Activated T-cell treated with anti-CD3 and anti-CD28 coated beads, Interleukin-2, amount 50 U/mL, for 4 hours (primary cell): ENCODE measurements at regions not wholly inside any gene's neighbourhood (a gene's known extent, or its start where the extent isn't known, plus 50 kb on each side); places are given as distances from the start of the nearest gene placed in this dataset.

Source experiments
- ATAC-seq, 2 donors: fragments of 200-7000 bp; cut with Tn5 transposase; one replicate each; pipeline ENCODE4 v1.10.0; 2021
- DNase-seq: peaks from one replicate; pipeline ENCODE4 v3.0.0-alpha.2; 2020
- H3K27me3 Mint-ChIP-seq: one replicate; pipeline ENCODE4 v1.8.0; 2021; ENCODE audit warnings: low read depth, mixed read lengths
- H3K36me3 Mint-ChIP-seq: one replicate; pipeline ENCODE4 v1.8.0; 2022; ENCODE audit warnings: mixed read lengths; ENCODE audit not compliant: insufficient read depth
- H3K4me1 Mint-ChIP-seq: one replicate; pipeline ENCODE4 v1.8.0; 2021; ENCODE audit warnings: low read depth, mixed read lengths
- H3K4me3 Mint-ChIP-seq: one replicate; pipeline ENCODE4 v1.8.0; 2021; ENCODE audit warnings: mild to moderate bottlenecking, moderate library complexity, mixed read lengths
- H3K9me3 Mint-ChIP-seq: one replicate; pipeline ENCODE4 v1.8.0; 2021; ENCODE audit warnings: mixed read lengths

GRCh38 chr4:35189988-35190613, 1054.2 kb downstream of the ARAP2 start:
- Mint-ChIP-seq H3K27me3 (no peaks in the 10 kb centered on the region), H3K4me1 (no peaks in the 10 kb centered on the region), H3K4me3 (no peak overlapping the region), H3K9me3 (peaks cover 3% of the 10 kb centered on the region), H3K36me3 (no peaks in the 10 kb centered on the region)
- ATAC-seq (no peak), DNase-seq (no peak)

- ATAC-seq: no peak
- no peaks in the 10 kb centered on the region for H3K27me3 Mint-ChIP-seq
- H3K36me3 Mint-ChIP-seq: no peaks in the 10 kb centered on the region
- no peaks in the 10 kb centered on the region for H3K4me1 Mint-ChIP-seq
- H3K4me3 Mint-ChIP-seq: no peak overlapping the region
- H3K9me3 Mint-ChIP-seq: peaks cover 8% of the 10 kb centered on the region
- no peak for DNase-seq
These were observed 1042.9 kb downstream of the ARAP2 start for GRCh38 chr4:35201403-35201802.

GRCh38 chr4:35216636-35217035, 1027.7 kb downstream of the ARAP2 start:
- no peak overlapping the region for H3K4me3 Mint-ChIP-seq
- H3K27me3 Mint-ChIP-seq: no peaks in the 10 kb centered on the region
- H3K4me1 Mint-ChIP-seq: no peaks in the 10 kb centered on the region
- H3K9me3 Mint-ChIP-seq: peaks cover 5% of the 10 kb centered on the region
- ATAC-seq (no peak), DNase-seq (no peak)
- H3K36me3 Mint-ChIP-seq: no peaks in the 10 kb centered on the region

DNA sequence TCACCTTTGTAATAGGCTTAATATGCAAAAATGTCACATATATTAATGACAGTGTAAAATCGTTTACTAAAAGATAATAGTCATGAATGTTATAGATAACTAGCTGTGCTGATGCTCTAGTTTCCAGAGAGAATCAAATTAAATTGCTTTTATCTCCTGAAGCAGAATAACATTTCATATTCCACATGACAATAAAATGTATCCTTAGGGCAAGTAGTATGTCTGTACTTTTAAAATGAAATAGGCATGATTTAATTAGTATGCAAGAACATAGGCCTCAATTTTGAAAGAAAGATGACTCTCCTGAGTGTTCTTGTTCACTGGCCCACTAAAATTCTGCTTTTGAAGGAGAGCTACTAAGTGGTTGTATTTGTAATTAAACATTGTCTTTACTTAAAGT, 1027.0 kb downstream of the ARAP2 start:
- no peaks in the 10 kb centered on the region for H3K4me1 Mint-ChIP-seq
- ATAC-seq (no peak), DNase-seq (no peak)
- H3K27me3 Mint-ChIP-seq: no peaks in the 10 kb centered on the region
- H3K36me3 Mint-ChIP-seq: no peaks in the 10 kb centered on the region
- peaks cover 5% of the 10 kb centered on the region for H3K9me3 Mint-ChIP-seq
- no peak overlapping the region for H3K4me3 Mint-ChIP-seq

GRCh38 chr4:35228313-35228712, 1016.0 kb downstream of the ARAP2 start:
- H3K27me3 Mint-ChIP-seq: no peaks in the 10 kb centered on the region
- H3K36me3 Mint-ChIP-seq: no peaks in the 10 kb centered on the region
- no peak for DNase-seq
- no peak for ATAC-seq
- H3K9me3 Mint-ChIP-seq: no peaks in the 10 kb centered on the region
- H3K4me1 Mint-ChIP-seq: no peaks in the 10 kb centered on the region
- H3K4me3 Mint-ChIP-seq: no peak overlapping the region

- Mint-ChIP-seq H3K27me3 (no peaks in the 10 kb centered on the region), H3K4me3 (no peak overlapping the region), H3K4me1 (no peaks in the 10 kb centered on the region), H3K36me3 (no peaks in the 10 kb centered on the region), H3K9me3 (no peaks in the 10 kb centered on the region)
- DNase-seq (no peak), ATAC-seq (no peak)
These were observed 1015.3 kb downstream of the ARAP2 start for GRCh38 chr4:35229021-35229420.

DNA sequence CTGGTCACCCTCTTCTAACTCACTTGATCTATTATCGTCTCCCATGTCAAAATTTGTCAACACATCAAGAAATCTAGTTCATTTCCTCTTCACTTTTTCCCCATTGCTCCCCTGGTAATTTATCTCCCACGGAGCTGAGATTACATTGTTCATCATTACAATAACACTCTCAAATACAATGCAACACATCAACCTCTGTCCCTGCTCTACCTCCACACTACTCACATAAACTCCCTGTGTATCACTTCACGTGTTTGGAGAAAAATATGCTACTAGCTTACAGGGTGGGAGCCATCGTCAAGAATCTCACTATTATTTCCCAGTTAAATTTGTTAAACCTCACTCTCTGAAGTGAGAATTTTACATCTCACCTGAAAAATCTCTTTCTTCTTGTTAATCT, 1006.4 kb downstream of the ARAP2 start:
- Mint-ChIP-seq H3K9me3 (peaks cover 18% of the 10 kb centered on the region), H3K4me3 (no peak overlapping the region), H3K4me1 (no peaks in the 10 kb centered on the region), H3K36me3 (no peaks in the 10 kb centered on the region), H3K27me3 (no peaks in the 10 kb centered on the region)
- no peak for DNase-seq
- ATAC-seq: no peak

- ATAC-seq (no peak), DNase-seq (no peak)
- H3K4me1 Mint-ChIP-seq: no peaks in the 10 kb centered on the region
- H3K4me3 Mint-ChIP-seq: no peak overlapping the region
- H3K9me3 Mint-ChIP-seq: peaks cover 18% of the 10 kb centered on the region
- H3K36me3 Mint-ChIP-seq: no peaks in the 10 kb centered on the region
- H3K27me3 Mint-ChIP-seq: no peaks in the 10 kb centered on the region
These were observed 1005.5 kb downstream of the ARAP2 start for GRCh38 chr4:35238793-35239192.

- no peak for ATAC-seq
These were observed 997.8 kb downstream of the ARAP2 start for GRCh38 chr4:35246493-35246892.

GRCh38 chr4:35247047-35247446, 997.3 kb downstream of the ARAP2 start:
- Mint-ChIP-seq H3K4me1 (no peaks in the 10 kb centered on the region), H3K27me3 (no peaks in the 10 kb centered on the region)
- no peak for ATAC-seq

More at GRCh38 chr4:35246493-35246892, 997.8 kb downstream of the ARAP2 start:
- Mint-ChIP-seq H3K4me1 (no peaks in the 10 kb centered on the region), H3K9me3 (peaks cover 5% of the 10 kb centered on the region), H3K4me3 (no peak overlapping the region), H3K27me3 (no peaks in the 10 kb centered on the region), H3K36me3 (no peaks in the 10 kb centered on the region)
- DNase-seq: no peak

GRCh38 chr4:35250331-35250730, 994.0 kb downstream of the ARAP2 start:
- H3K36me3 Mint-ChIP-seq: no peaks in the 10 kb centered on the region
- no peaks in the 10 kb centered on the region for H3K4me1 Mint-ChIP-seq
- no peaks in the 10 kb centered on the region for H3K9me3 Mint-ChIP-seq
- ATAC-seq (no peak), DNase-seq (no peak)
- no peaks in the 10 kb centered on the region for H3K27me3 Mint-ChIP-seq
- no peak overlapping the region for H3K4me3 Mint-ChIP-seq

More at GRCh38 chr4:35247047-35247446, 997.3 kb downstream of the ARAP2 start:
- Mint-ChIP-seq H3K4me3 (no peak overlapping the region), H3K36me3 (no peaks in the 10 kb centered on the region), H3K9me3 (peaks cover 5% of the 10 kb centered on the region)
- no peak for DNase-seq

DNA sequence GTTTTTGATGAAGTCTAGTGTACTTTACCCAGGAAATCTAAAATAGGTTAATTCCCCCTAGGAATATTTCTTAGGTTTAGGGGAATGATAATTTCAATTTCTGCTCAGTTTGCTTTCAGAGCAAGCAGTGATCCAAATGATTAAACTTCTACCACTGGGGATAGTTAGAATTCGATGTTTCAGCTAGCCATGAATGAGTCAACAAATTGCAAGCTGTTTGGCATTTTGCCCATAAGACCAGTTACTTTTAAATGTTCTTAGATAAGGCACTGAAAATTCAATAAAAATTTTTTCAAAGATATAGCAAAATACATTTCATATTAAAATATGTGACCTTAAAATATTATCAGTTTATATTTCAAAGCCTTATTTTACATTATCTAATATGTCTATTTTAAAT, 993.6 kb downstream of the ARAP2 start:
- no peak overlapping the region for H3K4me3 Mint-ChIP-seq
- H3K4me1 Mint-ChIP-seq: no peaks in the 10 kb centered on the region
- no peak for ATAC-seq
- no peaks in the 10 kb centered on the region for H3K36me3 Mint-ChIP-seq
- H3K27me3 Mint-ChIP-seq: no peaks in the 10 kb centered on the region
- no peak for DNase-seq
- H3K9me3 Mint-ChIP-seq: no peaks in the 10 kb centered on the region

DNA sequence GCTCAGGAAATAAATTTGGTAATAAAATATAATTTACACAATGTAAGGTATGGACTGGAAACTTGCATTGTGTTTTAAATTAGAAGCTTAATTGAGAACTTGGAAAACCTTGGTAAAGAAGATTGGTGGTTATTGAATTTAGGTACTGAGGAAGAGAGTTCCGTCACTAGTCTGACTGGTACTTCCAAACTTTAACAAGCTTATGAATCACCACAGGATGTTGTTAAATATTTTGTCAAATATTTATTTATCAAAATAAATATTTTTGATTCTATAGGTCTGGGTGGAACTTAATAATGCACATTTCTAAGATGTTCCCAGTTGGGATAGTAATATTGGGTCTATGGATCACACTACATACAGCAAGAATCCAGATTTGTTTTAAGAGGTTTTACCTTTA, 992.2 kb downstream of the ARAP2 start:
- H3K9me3 Mint-ChIP-seq: no peaks in the 10 kb centered on the region
- H3K27me3 Mint-ChIP-seq: no peaks in the 10 kb centered on the region
- H3K4me1 Mint-ChIP-seq: no peaks in the 10 kb centered on the region
- H3K4me3 Mint-ChIP-seq: no peak overlapping the region
- H3K36me3 Mint-ChIP-seq: no peaks in the 10 kb centered on the region
- ATAC-seq (no peak), DNase-seq (no peak)

GRCh38 chr4:35252866-35253265, 991.4 kb downstream of the ARAP2 start:
- ATAC-seq (no peak), DNase-seq (no peak)
- Mint-ChIP-seq H3K4me1 (no peaks in the 10 kb centered on the region), H3K36me3 (no peaks in the 10 kb centered on the region), H3K4me3 (no peak overlapping the region), H3K27me3 (no peaks in the 10 kb centered on the region), H3K9me3 (no peaks in the 10 kb centered on the region)

DNA sequence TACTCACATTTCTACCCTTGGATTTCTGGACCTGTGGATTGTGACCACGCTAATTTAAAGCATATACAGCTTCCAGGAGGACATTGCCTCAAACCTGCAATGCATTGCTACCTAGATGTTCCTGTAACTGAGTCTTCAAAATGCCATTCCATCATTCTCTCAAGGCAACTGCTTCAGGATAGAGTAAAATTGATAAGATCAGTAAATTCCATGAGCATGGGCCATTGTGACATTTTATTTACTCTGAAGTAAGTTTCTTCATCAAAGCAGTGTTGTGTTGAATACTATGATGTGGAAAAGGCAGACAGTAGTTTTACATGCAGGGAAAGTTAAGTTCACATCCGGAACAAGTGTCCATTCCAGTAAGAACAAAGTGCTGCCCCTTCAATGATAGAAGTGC, 991.0 kb downstream of the ARAP2 start:
- DNase-seq (no peak), ATAC-seq (no peak)
- Mint-ChIP-seq H3K4me3 (no peak overlapping the region), H3K36me3 (no peaks in the 10 kb centered on the region), H3K4me1 (no peaks in the 10 kb centered on the region), H3K27me3 (no peaks in the 10 kb centered on the region), H3K9me3 (no peaks in the 10 kb centered on the region)

DNA sequence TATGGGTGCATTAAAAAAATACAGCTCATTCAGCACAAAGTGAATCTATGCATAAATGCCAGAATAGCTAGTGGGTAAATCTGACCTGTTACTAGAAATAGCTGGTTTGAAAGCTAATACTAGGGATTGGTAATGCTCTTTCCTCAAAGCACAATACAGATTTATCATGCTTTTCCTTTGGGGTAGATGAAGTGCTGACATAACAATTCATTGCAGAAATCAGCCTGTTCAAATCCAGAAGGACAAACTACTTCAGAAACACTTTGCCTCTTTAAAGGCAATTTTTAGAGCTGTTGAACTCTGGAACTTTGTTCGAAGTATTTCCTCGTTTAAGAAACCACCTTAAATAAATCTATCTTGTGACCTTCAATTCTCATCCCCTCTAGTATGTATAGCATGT, 957.9 kb downstream of the ARAP2 start:
- Mint-ChIP-seq H3K36me3 (no peaks in the 10 kb centered on the region), H3K4me3 (no peak overlapping the region), H3K9me3 (no peaks in the 10 kb centered on the region), H3K27me3 (no peaks in the 10 kb centered on the region), H3K4me1 (no peaks in the 10 kb centered on the region)
- no peak for DNase-seq
- ATAC-seq: no peak
